HCT116 (cell line): ENCODE measurements at regions not wholly inside any gene's neighbourhood (a gene's known extent, or its start where the extent isn't known, plus 50 kb on each side); places are given as distances from the start of the nearest gene placed in this dataset.

Experiments
- ATAC-seq: fragments of 200-7000 bp; cut with Tn5 transposase; 2 replicates; pipeline ENCODE4 v1.9.1; 2020; ENCODE audit warnings: mild to moderate bottlenecking, moderate library complexity
- BruUV-seq: library from RNA; stranded (reverse); fragments of 400-500 nt; replicated peaks from 2 replicates; lab custom pipeline; 2021; lab: Mats Ljungman, UMichigan
- CTCF ChIA-PET: fragments of 300-600 bp; sonication (Branson Sonifier 250); formaldehyde crosslinking; loops from one replicate; lab custom pipeline; 2021; ENCODE audit warnings: antibody characterized with exemption; lab: Charles Lee
- POLR2A ChIA-PET: fragments of 300-600, 350-600 bp; sonication (Branson Sonifier 250); formaldehyde crosslinking; loops from one replicate; lab custom pipeline; 2021; ENCODE audit warnings: antibody characterized with exemption; lab: Charles Lee
- RAD21 ChIA-PET, 2 experiments: fragments of 300-600 bp; sonication (Branson Sonifier 250); formaldehyde crosslinking; loops; one replicate each; lab custom pipeline; 2023; ENCODE audit warnings: low total read pairs in 2 of 2; ENCODE audit not compliant: uncharacterized antibody in 2 of 2, unreplicated experiment in 2 of 2, low non-redundant PET in 1 of 2; lab: Charles Lee
- DNase-seq: peaks from one replicate; pipeline ENCODE4 v3.0.0-alpha.2; 2010; ENCODE audit warnings: low read depth, low spot score
- H2AFZ ChIP-seq: fragments of 200-600 bp; shearing (Covaris generic), sonication (generic); 2 replicates; pipeline ENCODE4 v1.6.1; 2017; ENCODE audit warnings: low read depth, mixed run types, mixed read lengths, antibody characterized with exemption, low read length; ENCODE audit not compliant: poor library complexity, severe bottlenecking
- H3K27ac ChIP-seq: 2 replicates; pipeline ENCODE4 v1.5.1; 2012; ENCODE audit warnings: low read depth, low read length
- H3K27me3 ChIP-seq: fragments of 200-600 bp; sonication (generic); 2 replicates; pipeline ENCODE4 v1.6.1; 2016; ENCODE audit warnings: mixed run types, low read length, mixed read lengths; ENCODE audit not compliant: insufficient read depth
- H3K36me3 ChIP-seq, 2 experiments: fragments of 200-500 bp in 1 of 2; fragments of 200-600 bp in 1 of 2; sonication (Bioruptor generic) in 1 of 2; sonication (generic) in 1 of 2; 2 replicates each; pipeline versions ENCODE4 v1.5.1 to v1.6.1; 2014 to 2016; ENCODE audit warnings: low read length in 2 of 2, inconsistent platforms in 1 of 2, mixed read lengths in 1 of 2, mixed run types in 1 of 2; ENCODE audit not compliant: insufficient read depth in 2 of 2, control insufficient read depth in 1 of 2
- H3K4me1 ChIP-seq, 2 experiments: fragments of 200-600 bp in 1 of 2; sonication (generic) in 1 of 2; 2 replicates each; pipeline versions ENCODE4 v1.5.1 to v1.6.1; 2012 to 2017; ENCODE audit warnings: low read length in 2 of 2, inconsistent platforms in 1 of 2, mild to moderate bottlenecking in 1 of 2, mixed read lengths in 1 of 2, mixed run types in 1 of 2, moderate library complexity in 1 of 2; ENCODE audit not compliant: insufficient read depth in 2 of 2, control insufficient read depth in 1 of 2
- H3K4me2 ChIP-seq: fragments of 200-600 bp; sonication (generic); 2 replicates; pipeline ENCODE4 v1.6.1; 2017; ENCODE audit warnings: mixed run types, low read length, mixed read lengths
- H3K4me3 ChIP-seq, 2 experiments: fragments of 200-600 bp in 1 of 2; sonication (generic) in 1 of 2; replicated peaks in 1 of 2; 2 replicates each; pipeline ENCODE4 v1.5.1; 2011 to 2016; ENCODE audit warnings: low read length in 2 of 2, control low read depth in 1 of 2, low read depth in 1 of 2, mild to moderate bottlenecking in 1 of 2, mixed read lengths in 1 of 2, mixed run types in 1 of 2
- H3K79me2 ChIP-seq: fragments of 200-600 bp; sonication (generic); 2 replicates; pipeline ENCODE4 v1.6.1; 2017; ENCODE audit warnings: mild to moderate bottlenecking, mixed run types, low read length, moderate library complexity, mixed read lengths; ENCODE audit not compliant: insufficient read depth
- H3K9ac ChIP-seq: fragments of 200-600 bp; sonication (generic); 2 replicates; pipeline ENCODE4 v1.6.1; 2016; ENCODE audit warnings: low read length, mixed read lengths
- H3K9me2 ChIP-seq: fragments of 200-600 bp; sonication (generic), shearing (Covaris generic); 2 replicates; pipeline ENCODE4 v1.6.1; 2017; ENCODE audit warnings: mixed run types, mild to moderate bottlenecking, moderate library complexity; ENCODE audit not compliant: insufficient read depth
- H3K9me3 ChIP-seq, 2 experiments: fragments of 200-500 bp in 1 of 2; fragments of 200-600 bp in 1 of 2; sonication (Bioruptor generic) in 1 of 2; sonication (generic) in 1 of 2; 2 replicates each; pipeline ENCODE4 v1.6.1; 2014 to 2017; ENCODE audit warnings: low read length in 2 of 2, mixed read lengths in 2 of 2, inconsistent platforms in 1 of 2, low read depth in 1 of 2, mild to moderate bottlenecking in 1 of 2, mixed run types in 1 of 2, moderate library complexity in 1 of 2; ENCODE audit not compliant: control insufficient read depth in 1 of 2, insufficient read depth in 1 of 2
- H4K20me1 ChIP-seq: fragments of 200-600 bp; sonication (generic), shearing (Covaris generic); 2 replicates; pipeline ENCODE4 v1.6.1; 2017; ENCODE audit warnings: mixed run types, mild to moderate bottlenecking, moderate library complexity; ENCODE audit not compliant: insufficient read depth
- CBX3 ChIP-seq: IDR thresholded peaks from 2 replicates; pipeline ENCODE4 v1.6.1; 2012; ENCODE audit warnings: low read depth
- EZH2phosphoT487 ChIP-seq: fragments of 200-600 bp; IDR thresholded peaks from 2 replicates; pipeline ENCODE4 v1.6.1; 2018; ENCODE audit warnings: antibody characterized with exemption, borderline replicate concordance
- JUND ChIP-seq: IDR thresholded peaks from 2 replicates; pipeline ENCODE4 v1.6.1; 2012
- POLR2A ChIP-seq: IDR thresholded peaks from 2 replicates; pipeline ENCODE4 v1.7.0; 2011; ENCODE audit warnings: borderline replicate concordance; ENCODE audit not compliant: insufficient read depth, insufficient read length; ENCODE audit errors: extremely low read depth
- POLR2AphosphoS5 ChIP-seq: IDR thresholded peaks from 2 replicates; pipeline ENCODE4 v1.6.1; 2011; ENCODE audit warnings: mild to moderate bottlenecking, low read depth, low read length, moderate library complexity
- SRF ChIP-seq: IDR thresholded peaks from 2 replicates; pipeline ENCODE4 v1.6.1; 2012; ENCODE audit warnings: low read depth
- YY1 ChIP-seq: IDR thresholded peaks from 2 replicates; pipeline ENCODE4 v1.6.1; 2011; ENCODE audit warnings: low read length, low read depth, moderate library complexity, mild to moderate bottlenecking; ENCODE audit not compliant: insufficient replicate concordance; ENCODE audit errors: extremely low read depth
- intact Hi-C: fragments of 100-400 bp; cut with micrococcal nuclease; formaldehyde crosslinking; loops from 2 replicates; pipeline ENCODE4 v1.10.0; 2022
- TF ChIP-seq, protein P1 (sequence below): IDR thresholded peaks from 2 replicates; pipeline ENCODE4 v1.6.1; 2012; ENCODE audit warnings: low read depth
- TF ChIP-seq, protein P2 (sequence below), 3 experiments: fragments of 200-600 bp in 1 of 3; sonication (generic) in 1 of 3; IDR thresholded peaks in 2 of 3; conservative IDR thresholded peaks in 1 of 3; 2 replicates each; pipeline ENCODE4 v1.5.1; 2012 to 2017; ENCODE audit warnings: low read depth in 2 of 3, low read length in 2 of 3, antibody characterized with exemption in 1 of 3, borderline replicate concordance in 1 of 3, control low read depth in 1 of 3, mild to moderate bottlenecking in 1 of 3, mixed read lengths in 1 of 3, mixed run types in 1 of 3, moderate library complexity in 1 of 3; ENCODE audit not compliant: insufficient read depth in 1 of 3

GRCh38 chr11:97502201-97502600, 1112.4 kb downstream of the JRKL start:
- no peaks in the 10 kb centered on the region for H4K20me1 ChIP-seq
- H3K4me3 ChIP-seq, result no peak overlapping the region
- RAD21 ChIA-PET, result no interaction called here
- DNase-seq, result no peak
- H2AFZ ChIP-seq, result no peak overlapping the region
- no peak for ATAC-seq
- H3K27me3 ChIP-seq, result no peaks in the 10 kb centered on the region
- TF ChIP-seq JUND (no peak), CBX3 (no peak), YY1 (no peak), POLR2AphosphoS5 (no peak)
- no peak overlapping the region for H3K9ac ChIP-seq
- H3K4me1 ChIP-seq, result no peaks in the 10 kb centered on the region
- H3K4me2 ChIP-seq, result no peak overlapping the region
- intact Hi-C loops, result no loop called here
- H3K27ac ChIP-seq, result no peak overlapping the region
- CTCF ChIA-PET, result no interaction called here
- no peaks in the 10 kb centered on the region for H3K9me2 ChIP-seq
- no peaks in the 10 kb centered on the region for H3K79me2 ChIP-seq
- H3K36me3 ChIP-seq, result no peaks in the 10 kb centered on the region
- POLR2A ChIA-PET, result no interaction called here
- H3K9me3 ChIP-seq, result peaks cover 11 to 25% of the 10 kb centered on the region in 2 experiments
- no TSS peak for BruUV-seq

DNA sequence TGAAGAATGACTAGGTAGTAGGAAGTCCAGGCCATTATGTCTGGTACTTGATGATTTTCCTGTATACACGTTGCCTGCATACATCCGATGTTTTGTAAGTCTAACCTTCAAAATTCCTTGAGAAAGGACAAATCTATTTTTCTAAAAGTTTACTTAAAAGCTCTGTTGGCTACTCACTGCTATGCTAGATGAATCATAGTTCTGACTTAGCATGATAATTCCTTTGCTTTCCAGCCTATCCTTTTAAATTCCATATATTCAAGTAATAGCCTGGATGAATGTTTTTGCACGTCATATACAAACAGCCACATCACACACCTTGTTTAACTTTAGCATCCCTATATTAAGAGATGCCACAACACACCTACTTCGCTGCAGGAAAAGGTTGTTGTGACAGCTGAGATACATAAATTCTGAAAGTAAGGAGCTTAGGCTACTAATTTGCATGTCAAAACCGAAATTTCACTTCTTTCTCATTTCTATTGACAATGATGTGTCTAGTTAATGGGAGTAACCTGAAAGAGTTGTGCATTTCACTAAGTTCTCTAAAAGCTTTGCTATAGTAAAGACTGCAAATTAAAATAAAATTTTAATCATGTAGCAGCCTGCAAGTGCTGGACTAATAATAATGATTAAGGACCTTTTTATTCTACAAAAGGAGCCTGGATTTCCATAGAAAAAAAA, 1116.4 kb downstream of the JRKL start:
- Histone ChIP-seq H3K4me2 (no peak overlapping the region), H3K9me2 (no peaks in the 10 kb centered on the region), H3K9me3 (peaks cover 0 to 21% of the 10 kb centered on the region in 2 experiments; a peak in 2 of 4 replicates), H3K27me3 (no peaks in the 10 kb centered on the region), H3K4me3 (no peak overlapping the region), H3K9ac (no peak overlapping the region), H3K36me3 (no peaks in the 10 kb centered on the region), H2AFZ (no peak overlapping the region), H3K4me1 (no peaks in the 10 kb centered on the region), H3K79me2 (no peaks in the 10 kb centered on the region), H4K20me1 (no peaks in the 10 kb centered on the region), H3K27ac (no peak overlapping the region)
- ATAC-seq (no peak), DNase-seq (no peak)
- intact Hi-C loops, result no loop called here
- POLR2A ChIA-PET, result no interaction called here
- CTCF ChIA-PET, result no interaction called here
- TF ChIP-seq, protein P1, sequence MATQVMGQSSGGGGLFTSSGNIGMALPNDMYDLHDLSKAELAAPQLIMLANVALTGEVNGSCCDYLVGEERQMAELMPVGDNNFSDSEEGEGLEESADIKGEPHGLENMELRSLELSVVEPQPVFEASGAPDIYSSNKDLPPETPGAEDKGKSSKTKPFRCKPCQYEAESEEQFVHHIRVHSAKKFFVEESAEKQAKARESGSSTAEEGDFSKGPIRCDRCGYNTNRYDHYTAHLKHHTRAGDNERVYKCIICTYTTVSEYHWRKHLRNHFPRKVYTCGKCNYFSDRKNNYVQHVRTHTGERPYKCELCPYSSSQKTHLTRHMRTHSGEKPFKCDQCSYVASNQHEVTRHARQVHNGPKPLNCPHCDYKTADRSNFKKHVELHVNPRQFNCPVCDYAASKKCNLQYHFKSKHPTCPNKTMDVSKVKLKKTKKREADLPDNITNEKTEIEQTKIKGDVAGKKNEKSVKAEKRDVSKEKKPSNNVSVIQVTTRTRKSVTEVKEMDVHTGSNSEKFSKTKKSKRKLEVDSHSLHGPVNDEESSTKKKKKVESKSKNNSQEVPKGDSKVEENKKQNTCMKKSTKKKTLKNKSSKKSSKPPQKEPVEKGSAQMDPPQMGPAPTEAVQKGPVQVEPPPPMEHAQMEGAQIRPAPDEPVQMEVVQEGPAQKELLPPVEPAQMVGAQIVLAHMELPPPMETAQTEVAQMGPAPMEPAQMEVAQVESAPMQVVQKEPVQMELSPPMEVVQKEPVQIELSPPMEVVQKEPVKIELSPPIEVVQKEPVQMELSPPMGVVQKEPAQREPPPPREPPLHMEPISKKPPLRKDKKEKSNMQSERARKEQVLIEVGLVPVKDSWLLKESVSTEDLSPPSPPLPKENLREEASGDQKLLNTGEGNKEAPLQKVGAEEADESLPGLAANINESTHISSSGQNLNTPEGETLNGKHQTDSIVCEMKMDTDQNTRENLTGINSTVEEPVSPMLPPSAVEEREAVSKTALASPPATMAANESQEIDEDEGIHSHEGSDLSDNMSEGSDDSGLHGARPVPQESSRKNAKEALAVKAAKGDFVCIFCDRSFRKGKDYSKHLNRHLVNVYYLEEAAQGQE, result no peak
- TF ChIP-seq, protein P2, sequence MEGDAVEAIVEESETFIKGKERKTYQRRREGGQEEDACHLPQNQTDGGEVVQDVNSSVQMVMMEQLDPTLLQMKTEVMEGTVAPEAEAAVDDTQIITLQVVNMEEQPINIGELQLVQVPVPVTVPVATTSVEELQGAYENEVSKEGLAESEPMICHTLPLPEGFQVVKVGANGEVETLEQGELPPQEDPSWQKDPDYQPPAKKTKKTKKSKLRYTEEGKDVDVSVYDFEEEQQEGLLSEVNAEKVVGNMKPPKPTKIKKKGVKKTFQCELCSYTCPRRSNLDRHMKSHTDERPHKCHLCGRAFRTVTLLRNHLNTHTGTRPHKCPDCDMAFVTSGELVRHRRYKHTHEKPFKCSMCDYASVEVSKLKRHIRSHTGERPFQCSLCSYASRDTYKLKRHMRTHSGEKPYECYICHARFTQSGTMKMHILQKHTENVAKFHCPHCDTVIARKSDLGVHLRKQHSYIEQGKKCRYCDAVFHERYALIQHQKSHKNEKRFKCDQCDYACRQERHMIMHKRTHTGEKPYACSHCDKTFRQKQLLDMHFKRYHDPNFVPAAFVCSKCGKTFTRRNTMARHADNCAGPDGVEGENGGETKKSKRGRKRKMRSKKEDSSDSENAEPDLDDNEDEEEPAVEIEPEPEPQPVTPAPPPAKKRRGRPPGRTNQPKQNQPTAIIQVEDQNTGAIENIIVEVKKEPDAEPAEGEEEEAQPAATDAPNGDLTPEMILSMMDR (IDR thresholded peaks at IDR 0.05 in 2 of 3, conservative IDR thresholded peaks at IDR 0.05 in 1 of 3; ENCODE audit: borderline replicate concordance in 1 of 3, insufficient read depth in 1 of 3, low read depth in 2 of 3, low read length in 2 of 3), result no peak
- TF ChIP-seq YY1 (no peak), POLR2A (no peak), SRF (no peak), EZH2phosphoT487 (no peak)
- RAD21 ChIA-PET, result no interaction called here
- BruUV-seq, result no TSS peak
